GM12873 (cell line): ENCODE measurements at regions not wholly inside any gene's neighbourhood (a gene's known extent, or its start where the extent isn't known, plus 50 kb on each side); places are given as distances from the start of the nearest gene placed in this dataset.

ENCODE experiments used
- TF ChIP-seq, protein P1 (sequence below): IDR thresholded peaks from 2 replicates; pipeline ENCODE4 v1.5.1; 2012; ENCODE audit warnings: low read depth, mild to moderate bottlenecking, moderate library complexity, low read length, control low read depth; ENCODE audit not compliant: insufficient read depth; ENCODE audit errors: missing control alignments

DNA sequence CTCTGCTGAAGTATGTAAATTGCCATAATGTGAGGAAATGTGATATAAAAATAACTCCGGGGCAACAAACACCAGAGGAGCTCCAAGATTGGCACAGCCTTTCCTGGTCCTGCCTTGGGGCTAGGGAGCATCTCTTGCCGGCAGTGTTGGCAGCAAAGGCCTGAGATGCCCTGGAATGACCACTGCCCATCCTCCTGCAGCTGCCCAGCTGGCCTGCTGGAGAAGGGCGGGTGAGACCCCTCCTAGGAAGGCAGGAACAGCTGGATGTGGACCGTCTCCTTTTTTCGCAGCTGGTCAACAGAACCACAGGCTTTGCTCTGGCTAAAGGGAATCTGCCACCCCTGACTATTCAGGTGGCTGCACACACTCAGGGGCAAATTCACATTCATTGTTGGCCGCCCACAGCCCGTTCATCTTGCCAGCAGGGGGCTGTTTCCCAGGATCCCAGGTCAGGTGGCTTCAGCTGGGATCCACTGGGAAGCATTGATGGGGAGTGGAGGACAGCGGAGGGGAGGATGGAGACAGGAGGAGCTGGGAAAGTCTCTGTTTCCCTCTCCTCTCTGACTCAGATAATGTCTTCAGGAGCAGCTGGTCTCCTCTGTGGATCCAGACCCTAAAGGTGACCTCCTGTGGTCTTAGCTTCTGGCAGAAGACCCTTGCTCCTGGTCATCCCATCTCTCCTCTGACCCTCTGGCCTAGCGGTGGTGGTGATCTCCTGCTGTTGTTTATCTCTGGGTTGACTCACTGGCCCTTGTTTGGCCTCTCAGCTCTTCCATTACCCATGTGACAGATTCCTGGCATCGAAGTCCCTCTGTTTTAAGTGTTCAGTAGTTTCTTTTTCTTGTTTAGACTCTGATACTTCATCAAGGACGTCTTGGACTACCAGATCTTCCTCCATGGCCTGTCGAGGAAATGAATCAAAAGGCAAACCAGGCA, 336.7 kb downstream of the DHX35 start:
- TF ChIP-seq, protein P1, sequence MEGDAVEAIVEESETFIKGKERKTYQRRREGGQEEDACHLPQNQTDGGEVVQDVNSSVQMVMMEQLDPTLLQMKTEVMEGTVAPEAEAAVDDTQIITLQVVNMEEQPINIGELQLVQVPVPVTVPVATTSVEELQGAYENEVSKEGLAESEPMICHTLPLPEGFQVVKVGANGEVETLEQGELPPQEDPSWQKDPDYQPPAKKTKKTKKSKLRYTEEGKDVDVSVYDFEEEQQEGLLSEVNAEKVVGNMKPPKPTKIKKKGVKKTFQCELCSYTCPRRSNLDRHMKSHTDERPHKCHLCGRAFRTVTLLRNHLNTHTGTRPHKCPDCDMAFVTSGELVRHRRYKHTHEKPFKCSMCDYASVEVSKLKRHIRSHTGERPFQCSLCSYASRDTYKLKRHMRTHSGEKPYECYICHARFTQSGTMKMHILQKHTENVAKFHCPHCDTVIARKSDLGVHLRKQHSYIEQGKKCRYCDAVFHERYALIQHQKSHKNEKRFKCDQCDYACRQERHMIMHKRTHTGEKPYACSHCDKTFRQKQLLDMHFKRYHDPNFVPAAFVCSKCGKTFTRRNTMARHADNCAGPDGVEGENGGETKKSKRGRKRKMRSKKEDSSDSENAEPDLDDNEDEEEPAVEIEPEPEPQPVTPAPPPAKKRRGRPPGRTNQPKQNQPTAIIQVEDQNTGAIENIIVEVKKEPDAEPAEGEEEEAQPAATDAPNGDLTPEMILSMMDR: no peak

GRCh38 chr20:39298121-39298520, 336.0 kb downstream of the DHX35 start:
- TF ChIP-seq, protein P1: no peak

GRCh38 chr20:39295301-39295700, 333.2 kb downstream of the DHX35 start:
- TF ChIP-seq, protein P1: no peak

DNA sequence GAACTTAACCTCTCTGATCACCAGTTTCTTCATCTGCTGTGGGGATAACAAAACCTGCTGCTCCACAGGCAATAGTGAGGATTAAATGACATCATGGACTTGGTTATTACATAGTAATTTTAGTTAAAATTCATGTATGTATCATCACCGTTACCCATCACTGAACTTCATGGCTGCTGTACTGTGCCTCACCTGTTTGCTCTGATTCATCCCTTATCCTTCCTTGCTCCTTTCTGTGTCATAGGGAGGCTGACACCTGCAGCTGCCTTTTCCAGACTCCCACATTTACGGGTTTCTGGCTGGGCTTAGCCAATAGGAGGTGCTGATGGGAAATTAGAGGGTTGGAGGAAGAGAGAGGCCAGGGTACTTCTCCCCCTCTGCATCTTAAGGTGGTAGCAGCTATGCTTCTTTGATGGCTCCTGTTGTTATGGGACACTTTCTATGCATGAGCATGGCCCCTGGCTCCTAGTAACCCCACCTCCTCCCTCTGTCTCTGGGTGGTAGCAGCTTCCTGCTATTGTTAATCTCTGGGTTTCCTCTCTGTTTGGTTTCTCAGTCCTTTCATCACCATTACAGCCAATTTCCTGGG, 332.1 kb downstream of the DHX35 start:
- TF ChIP-seq, protein P1: no peak

- TF ChIP-seq, protein P1: no peak
These were observed 330.1 kb downstream of the DHX35 start for GRCh38 chr20:39292193-39292736.

GRCh38 chr20:39291301-39291700, 329.2 kb downstream of the DHX35 start:
- TF ChIP-seq, protein P1: no peak

- TF ChIP-seq, protein P1: no peak
These were observed 328.4 kb downstream of the DHX35 start for GRCh38 chr20:39290575-39290974.
